K562 (cell line): ENCODE measurements at regions not wholly inside any gene's neighbourhood (a gene's known extent, or its start where the extent isn't known, plus 50 kb on each side); places are given as distances from the start of the nearest gene placed in this dataset.

ENCODE experiments used
- EZH2 ChIP-seq: IDR thresholded peaks from 2 replicates; pipeline ENCODE4 v1.6.1; 2012; ENCODE audit warnings: low read depth, mild to moderate bottlenecking, inconsistent platforms, low read length, borderline replicate concordance
- TF ChIP-seq, protein P1 (sequence below): sonication (generic); formaldehyde crosslinking; IDR thresholded peaks from 2 replicates; pipeline ENCODE4 v1.8.0; 2022; ENCODE audit warnings: missing genetic modification reagents, mild to moderate bottlenecking, borderline replicate concordance
- TF ChIP-seq, protein P2 (sequence below): fragments of 150-350 bp; IDR thresholded peaks from 2 replicates; pipeline ENCODE4 v1.6.1; 2014; ENCODE audit warnings: low read depth, mild to moderate bottlenecking, low read length, borderline replicate concordance

GRCh38 chr20:57069442-57069841 lies 197.0 kb downstream of the BMP7 start:
- TF ChIP-seq, protein P1, sequence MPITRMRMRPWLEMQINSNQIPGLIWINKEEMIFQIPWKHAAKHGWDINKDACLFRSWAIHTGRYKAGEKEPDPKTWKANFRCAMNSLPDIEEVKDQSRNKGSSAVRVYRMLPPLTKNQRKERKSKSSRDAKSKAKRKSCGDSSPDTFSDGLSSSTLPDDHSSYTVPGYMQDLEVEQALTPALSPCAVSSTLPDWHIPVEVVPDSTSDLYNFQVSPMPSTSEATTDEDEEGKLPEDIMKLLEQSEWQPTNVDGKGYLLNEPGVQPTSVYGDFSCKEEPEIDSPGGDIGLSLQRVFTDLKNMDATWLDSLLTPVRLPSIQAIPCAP (CRISPR knock-in tag): no peak
- TF ChIP-seq, protein P2, sequence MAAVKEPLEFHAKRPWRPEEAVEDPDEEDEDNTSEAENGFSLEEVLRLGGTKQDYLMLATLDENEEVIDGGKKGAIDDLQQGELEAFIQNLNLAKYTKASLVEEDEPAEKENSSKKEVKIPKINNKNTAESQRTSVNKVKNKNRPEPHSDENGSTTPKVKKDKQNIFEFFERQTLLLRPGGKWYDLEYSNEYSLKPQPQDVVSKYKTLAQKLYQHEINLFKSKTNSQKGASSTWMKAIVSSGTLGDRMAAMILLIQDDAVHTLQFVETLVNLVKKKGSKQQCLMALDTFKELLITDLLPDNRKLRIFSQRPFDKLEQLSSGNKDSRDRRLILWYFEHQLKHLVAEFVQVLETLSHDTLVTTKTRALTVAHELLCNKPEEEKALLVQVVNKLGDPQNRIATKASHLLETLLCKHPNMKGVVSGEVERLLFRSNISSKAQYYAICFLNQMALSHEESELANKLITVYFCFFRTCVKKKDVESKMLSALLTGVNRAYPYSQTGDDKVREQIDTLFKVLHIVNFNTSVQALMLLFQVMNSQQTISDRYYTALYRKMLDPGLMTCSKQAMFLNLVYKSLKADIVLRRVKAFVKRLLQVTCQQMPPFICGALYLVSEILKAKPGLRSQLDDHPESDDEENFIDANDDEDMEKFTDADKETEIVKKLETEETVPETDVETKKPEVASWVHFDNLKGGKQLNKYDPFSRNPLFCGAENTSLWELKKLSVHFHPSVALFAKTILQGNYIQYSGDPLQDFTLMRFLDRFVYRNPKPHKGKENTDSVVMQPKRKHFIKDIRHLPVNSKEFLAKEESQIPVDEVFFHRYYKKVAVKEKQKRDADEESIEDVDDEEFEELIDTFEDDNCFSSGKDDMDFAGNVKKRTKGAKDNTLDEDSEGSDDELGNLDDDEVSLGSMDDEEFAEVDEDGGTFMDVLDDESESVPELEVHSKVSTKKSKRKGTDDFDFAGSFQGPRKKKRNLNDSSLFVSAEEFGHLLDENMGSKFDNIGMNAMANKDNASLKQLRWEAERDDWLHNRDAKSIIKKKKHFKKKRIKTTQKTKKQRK: no peak
- TF ChIP-seq EZH2: no peak
